GM21447 (cell line): ENCODE measurements at regions not wholly inside any gene's neighbourhood (a gene's known extent, or its start where the extent isn't known, plus 50 kb on each side); places are given as distances from the start of the nearest gene placed in this dataset.
"Not testable (repeated sequence)": the region's sequence is repeated elsewhere in the genome, so short reads cannot be mapped to it uniquely, and the experiment has no call there.

ENCODE experiments used
- ATAC-seq: cut with Tn5 transposase; IDR thresholded peaks from one replicate; pipeline ENCODE4 v1.9.1; 2021; ENCODE audit not compliant: unreplicated experiment

DNA sequence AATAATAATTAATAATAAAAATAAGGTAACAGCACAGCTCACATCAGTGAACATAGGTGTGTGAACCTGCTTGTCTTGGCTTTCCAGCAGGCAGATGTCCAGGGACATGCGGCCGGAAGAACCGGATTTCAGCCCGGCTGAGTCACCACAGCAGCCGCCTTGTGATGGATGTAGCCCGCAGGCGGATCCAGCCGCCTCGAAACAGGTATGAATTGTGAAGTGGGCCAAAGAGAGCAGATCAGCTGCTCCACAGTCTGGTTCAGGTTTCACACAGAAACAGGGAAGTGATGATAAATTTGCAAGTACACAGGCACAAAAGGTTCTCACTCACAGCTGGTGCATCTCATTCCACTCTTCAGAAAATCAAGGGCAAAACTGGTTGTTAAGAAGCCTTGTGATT, 55.1 kb downstream of the ID4 start:
- no peak for ATAC-seq

- ATAC-seq, result no peak
Measured at GRCh38 chr6:19895866-19896692, 58.9 kb downstream of the ID4 start.

- ATAC-seq, result no peak
Measured at GRCh38 chr6:19896693-19897010, 59.5 kb downstream of the ID4 start.

DNA sequence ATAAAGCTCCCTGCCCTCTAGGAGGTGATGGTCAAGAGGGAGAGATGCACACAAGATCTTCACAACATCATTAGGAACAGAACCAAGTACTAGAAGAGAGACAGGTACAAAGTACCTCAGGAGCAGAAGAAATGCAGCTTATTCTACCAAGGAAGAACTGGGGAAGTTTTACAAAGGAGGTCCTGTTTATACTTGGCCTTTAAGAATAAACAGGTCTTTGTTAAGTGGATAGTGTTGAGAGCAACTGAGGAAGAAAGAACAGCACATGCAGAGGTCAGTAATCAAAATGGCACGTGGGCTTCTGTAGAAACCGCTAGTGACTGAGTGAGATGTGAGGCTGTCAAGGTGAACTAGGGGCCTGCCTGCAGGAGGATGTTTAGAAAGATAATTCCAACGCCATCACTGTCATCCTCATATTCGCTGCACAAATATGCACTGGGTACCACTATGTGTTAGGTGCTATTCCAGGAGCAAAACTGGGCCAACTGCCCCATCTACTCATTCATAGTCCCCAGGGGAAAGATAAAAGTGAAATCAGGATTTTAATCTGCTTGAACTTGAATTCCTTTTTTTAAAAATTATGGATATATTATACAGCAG, 61.1 kb downstream of the ID4 start:
- ATAC-seq, result no peak

- ATAC-seq, result no peak
Measured at GRCh38 chr6:19902201-19902600, 65.0 kb downstream of the ID4 start.

- ATAC-seq, result not testable (repeated sequence)
Measured at GRCh38 chr6:19904408-19904807, 67.2 kb downstream of the ID4 start.

GRCh38 chr6:19905584-19905983, 68.4 kb downstream of the ID4 start:
- ATAC-seq, result no peak

DNA sequence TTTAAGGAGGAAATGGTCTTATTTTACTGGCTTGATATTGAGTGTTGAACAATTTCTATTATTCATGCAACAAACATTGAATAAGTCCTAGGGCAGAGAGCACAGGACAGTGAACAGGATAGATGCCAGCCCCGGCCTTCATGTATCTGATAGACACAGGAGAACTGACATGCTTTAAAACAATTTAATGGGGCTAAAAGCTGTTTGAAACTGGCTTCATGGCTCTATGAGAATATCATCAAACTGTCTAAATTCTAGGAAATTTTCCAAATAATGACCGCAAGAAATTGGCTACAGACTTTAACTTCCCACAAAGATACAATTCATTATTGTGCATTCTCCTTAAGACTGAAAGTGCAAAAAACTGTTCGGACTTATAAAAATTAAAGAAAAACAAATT, 69.0 kb downstream of the ID4 start:
- no peak for ATAC-seq

DNA sequence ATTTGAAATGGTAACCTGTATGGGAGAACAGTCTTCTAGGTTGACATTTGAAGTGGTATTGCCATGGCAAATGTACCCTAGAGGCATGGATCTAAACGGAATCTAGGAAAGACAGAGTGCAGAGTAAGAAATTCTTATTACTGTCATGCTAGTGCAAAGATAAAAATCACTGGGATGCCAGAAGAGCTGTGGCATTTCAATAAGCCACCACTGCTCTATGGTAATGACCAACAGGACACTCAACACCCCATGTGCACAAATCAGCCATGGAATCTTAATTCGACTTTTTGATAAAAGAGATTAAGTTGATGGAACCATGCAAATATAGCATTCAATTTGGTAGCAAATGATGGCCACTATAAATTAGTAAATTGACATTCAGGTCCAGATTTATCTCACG, 74.1 kb downstream of the ID4 start:
- no peak for ATAC-seq

DNA sequence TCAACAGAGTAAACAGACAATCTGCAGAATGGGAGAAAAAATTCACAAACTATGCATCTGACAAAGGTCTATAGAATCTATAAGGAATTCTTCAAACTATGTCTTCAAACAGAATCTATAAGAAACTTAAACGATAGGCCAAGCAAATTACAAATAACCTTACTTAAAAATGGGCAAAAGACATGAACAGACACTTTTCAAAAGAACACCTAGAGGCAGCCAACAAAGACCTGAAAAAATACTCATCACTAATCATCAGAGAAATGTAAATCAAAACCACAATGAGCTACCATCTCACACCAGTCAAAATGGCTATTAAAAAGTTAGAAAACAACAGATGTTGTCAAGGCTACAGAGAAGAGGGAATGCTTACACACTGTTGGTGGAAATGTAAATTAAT, 81.3 kb downstream of the ID4 start:
- no peak for ATAC-seq

DNA sequence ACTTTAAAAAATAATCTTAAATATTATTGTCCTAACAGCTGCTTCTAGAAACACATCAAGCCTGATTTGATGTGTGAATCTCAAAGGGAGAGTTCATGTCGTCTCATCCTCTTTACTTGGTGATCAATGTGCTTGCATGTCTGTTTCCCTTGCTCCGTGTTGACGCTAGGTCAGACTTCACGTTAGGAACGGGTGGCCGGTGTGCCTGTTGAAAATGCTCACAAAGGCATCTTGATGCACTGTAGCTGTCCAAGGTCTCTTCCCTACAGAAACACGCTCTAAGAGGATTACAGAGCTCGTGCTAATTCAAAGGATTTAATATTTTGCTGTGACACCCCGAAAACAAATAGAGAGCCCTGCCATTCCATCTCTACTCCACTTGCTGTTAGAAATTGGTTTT, 84.6 kb downstream of the ID4 start:
- ATAC-seq, result no peak

GRCh38 chr6:19925533-19925932, 88.4 kb downstream of the ID4 start:
- ATAC-seq, result no peak

DNA sequence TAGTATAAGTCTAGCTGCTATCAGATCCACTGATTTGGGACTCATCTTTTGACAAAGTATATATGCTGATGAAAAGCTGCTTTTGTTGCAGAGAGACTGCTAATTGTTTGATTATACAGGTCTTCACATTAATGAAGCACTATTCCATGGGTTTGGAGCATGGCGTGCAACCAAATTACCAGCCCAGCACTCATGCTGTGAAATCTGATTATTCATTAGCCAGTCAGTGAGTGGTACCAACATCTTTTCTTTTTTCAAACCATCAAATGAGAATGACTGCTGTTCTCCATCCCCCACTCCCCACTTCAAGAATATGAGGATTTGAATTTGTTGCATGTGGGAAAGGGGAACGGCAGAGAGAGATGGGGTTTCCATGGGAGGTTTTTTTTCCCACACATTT, 91.3 kb downstream of the ID4 start:
- ATAC-seq, result no peak

- ATAC-seq, result no peak
Measured at GRCh38 chr6:19929312-19929711, 92.1 kb downstream of the ID4 start.

DNA sequence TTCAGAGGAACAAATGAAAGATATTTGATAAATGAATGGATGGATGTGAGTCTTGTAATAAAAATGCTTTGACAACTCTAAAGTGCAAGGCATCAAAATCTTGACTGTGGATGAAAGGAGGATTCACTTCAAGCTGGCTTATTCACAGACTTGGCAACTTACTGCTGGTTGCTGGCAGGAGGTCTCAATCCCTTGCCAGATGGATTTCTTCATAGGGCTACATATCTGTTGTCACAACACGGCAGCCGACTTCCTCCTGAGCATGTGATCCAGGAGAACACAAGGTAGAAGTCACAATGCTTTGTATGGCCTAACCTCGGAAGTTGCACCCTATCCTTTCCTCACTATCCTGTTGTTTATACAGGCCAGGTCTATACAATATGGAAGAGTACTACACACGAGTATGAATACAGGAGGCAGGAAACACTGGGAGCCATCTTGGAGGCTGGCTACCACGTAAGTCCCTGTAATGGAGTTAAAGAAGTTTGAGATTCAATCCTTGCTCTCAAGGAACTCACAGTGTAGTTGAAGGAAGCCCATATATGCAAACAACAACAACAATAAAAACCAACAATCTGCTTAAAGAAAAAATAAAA, 97.9 kb downstream of the ID4 start:
- no peak for ATAC-seq

- not testable (repeated sequence) for ATAC-seq
Measured at GRCh38 chr6:19939321-19939720, 102.2 kb downstream of the ID4 start.

- ATAC-seq, result not testable (repeated sequence)
Measured at GRCh38 chr6:19939926-19940325, 102.8 kb downstream of the ID4 start.

DNA sequence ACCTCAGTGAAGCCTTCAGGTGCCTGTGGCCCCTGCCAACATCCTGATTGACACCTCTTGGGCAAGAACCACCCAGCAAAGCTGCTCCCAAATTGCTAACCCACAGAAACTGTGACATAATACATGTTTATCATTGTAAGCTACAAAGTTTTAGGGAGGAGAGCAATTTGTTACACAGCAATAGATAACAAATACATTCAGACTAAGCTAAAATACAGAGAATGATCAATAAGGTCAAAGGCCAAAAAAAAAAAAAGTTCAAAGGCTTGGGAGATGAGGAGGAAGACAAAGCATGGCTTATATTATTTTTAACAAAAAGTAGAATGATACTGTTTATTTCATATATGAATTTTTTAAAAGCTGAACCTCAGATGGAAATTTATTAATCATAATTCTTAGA, 105.9 kb downstream of the ID4 start:
- ATAC-seq, result no peak

GRCh38 chr6:19945843-19946358, 108.7 kb downstream of the ID4 start:
- ATAC-seq, result no peak

GRCh38 chr6:19949155-19949554, 112.0 kb downstream of the ID4 start:
- no peak for ATAC-seq

DNA sequence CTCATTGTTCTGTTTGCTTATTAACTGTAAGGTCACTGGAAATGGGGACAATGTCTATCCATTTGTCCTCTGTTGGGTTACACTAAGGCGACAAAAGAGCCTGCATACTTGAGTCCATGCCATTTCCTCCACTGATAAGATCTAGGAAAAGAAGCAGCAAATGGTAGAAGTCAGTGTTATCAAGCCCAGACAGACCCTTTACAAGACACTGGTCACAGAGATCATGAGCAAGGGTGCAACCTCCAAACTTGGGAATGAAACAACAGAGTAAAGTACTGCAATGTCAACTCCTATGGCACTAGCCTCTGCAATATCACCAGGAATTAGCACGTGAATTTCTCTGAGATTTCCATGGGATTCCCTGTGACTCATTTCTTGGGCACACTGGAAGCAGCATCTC, 126.9 kb downstream of the ID4 start:
- no peak for ATAC-seq

DNA sequence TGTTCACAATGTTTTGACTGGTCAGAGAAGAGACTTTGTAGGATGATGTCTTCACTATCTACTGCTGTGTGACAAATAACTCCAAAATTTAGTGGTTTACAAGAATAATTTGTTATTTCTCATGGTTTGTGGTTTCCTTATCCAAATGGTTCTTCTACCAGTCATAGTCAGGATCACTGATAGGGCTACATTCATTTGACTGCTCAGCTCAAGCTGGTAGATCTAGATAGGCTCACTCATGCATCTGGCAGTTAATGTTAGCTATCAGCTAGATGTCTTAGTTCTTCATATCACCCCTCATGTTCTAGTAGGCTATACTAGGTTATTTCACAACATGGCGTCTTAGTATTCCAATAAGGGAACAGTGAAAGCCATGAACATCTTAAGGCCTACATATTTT, 131.0 kb downstream of the ID4 start:
- no peak for ATAC-seq
